ENCODE measurements at regions not wholly inside any gene's neighbourhood (a gene's known extent, or its start where the extent isn't known, plus 50 kb on each side); places are given as distances from the start of the nearest gene placed in this dataset.
"Not testable (repeated sequence)": the region's sequence is repeated elsewhere in the genome, so short reads cannot be mapped to it uniquely, and the experiment has no call there.

GRCh38 chr4:167858127-167858526, 234.2 kb upstream of the ANXA10 start:
- not testable (repeated sequence) for TF ChIP-seq CTCF, POLR2A (IDR thresholded peaks at IDR 0.05)

All from thyroid gland (tissue), 4 donors.